Activated naive CD4-positive, alpha-beta T cell treated with Interleukin-2 at 50 U/mL for 16 hours (primary cell): ENCODE measurements at regions not wholly inside any gene's neighbourhood (a gene's known extent, or its start where the extent isn't known, plus 50 kb on each side); places are given as distances from the start of the nearest gene placed in this dataset.

Experiments
- DNase-seq: peaks from one replicate; pipeline ENCODE4 v3.0.0-alpha.2; 2020

DNA sequence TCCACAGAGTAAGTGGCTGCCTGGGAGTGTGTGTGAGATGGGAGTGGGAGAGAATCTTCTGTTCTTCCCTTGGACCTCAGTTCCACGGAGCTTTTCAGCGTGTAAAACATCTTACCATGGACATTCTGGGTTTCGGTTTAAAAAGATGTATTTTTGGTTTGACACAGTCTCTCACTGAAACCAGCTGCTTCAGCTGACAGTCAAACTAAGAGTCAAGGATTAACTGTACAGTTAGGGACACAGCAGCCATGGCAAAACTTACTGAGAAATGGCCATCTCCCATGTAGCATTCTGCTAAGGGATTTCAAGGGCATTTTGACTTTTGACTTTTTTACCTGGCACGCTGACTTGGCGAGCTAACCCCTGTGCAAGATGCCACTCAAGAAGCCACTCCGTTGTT is 93.8 kb upstream of the IL12B start:
- DNase-seq: no peak

DNA sequence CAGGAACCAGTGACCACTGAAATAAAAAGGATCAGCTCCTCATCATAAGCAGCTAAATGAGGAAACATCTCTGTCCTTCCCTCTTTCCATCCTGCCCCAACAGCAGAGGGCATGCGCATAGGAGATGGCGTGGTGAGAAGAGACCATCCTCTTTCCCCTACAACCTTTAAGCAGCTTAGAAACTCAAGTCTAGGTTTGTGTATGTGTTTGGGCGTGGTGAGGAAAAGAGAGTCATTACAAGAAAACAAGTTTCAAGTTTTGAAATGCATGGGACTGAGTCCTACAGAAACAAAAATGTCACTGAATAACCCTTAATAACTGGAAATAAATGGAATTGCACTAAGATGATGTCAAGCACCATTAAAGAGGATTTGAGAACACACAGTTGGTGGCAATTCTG is 96.4 kb upstream of the IL12B start:
- no peak for DNase-seq

DNA sequence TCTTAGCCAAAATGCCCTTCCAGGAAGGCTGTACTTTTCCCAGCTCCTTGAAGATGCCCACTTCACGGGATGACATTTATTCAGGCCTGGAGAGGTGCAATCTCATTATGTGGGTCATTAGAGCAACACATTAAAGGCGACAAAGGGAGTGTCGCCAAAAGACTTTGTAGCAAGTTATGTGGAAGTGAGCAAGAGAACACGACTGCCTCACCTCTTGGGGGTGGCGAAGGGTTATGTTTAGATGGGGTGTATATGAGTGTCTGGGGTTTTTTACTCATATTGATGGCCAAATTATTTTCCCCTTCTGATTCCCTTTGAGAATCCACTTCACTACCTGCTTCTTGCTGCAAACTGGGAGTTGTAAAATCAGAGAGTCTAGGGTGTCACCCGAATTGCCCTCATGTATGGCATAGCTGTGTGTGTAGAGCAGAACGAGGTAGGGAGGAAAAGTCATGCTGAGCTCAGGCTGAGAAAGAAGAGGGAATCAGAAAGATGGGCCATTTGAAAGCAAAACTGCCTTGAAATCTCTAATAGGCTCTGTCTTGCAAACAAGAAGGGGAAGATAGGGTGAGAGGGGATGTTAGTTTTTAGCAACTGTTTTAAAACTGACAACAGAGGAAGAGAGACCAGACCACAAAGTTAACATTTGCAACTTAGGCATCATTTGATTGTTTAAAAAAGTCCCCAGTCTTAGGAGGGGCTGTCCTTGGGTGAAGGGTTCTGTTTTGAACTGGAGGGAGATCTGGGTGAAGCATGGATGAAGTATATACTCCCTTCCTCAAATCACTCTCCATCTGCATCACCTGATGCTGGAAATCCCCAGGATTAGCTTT is 97.1 kb upstream of the IL12B start:
- DNase-seq: no peak

DNA sequence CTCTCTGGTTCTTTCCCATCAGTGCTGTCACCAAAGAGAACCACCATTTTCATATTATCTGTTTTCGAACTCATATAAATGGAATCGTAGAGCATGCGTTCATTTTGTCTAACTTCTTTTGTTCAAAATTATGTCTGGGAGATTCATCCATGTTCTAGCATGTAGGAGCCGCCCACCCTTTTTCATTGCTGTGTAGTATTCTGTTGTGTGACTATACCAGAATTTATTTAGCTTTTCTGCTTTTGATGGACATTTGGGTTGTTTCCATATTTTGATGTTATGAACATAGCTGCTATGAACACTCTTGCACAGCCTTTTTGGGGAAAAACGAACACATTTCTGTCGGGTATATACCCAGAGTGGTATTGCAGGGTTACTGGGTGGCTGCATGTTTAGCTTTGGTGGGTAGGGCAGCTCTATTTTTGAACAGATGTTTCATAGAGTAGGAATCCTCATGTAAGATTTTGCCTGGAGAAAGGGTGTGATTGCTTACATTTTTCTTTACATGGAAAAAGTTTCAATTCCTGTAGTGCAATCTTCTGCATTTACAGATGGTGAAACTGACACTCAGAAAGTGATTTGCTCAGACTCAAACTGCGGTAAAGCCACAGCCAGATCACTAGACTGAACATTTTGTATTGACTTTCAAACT is 100.2 kb upstream of the IL12B start:
- DNase-seq: no peak

DNA sequence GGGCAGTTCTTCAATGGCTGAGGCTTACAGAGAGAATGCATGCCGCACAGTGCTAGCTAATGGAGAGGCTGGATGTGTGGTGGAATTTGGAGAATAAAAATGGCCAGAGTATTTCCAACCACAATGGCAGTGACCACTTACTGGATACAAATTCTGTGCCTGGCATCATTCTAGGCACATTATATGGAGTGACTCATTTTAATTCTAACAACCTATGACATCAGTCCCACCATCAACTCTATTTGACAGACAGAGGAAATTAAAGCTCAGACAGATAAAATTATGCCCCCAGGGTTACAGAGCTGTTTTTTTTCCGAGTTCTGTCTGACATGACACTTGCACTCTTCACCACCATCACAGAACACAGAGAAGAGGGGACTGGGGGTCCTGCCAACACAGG is 105.6 kb upstream of the IL12B start:
- DNase-seq: no peak

DNA sequence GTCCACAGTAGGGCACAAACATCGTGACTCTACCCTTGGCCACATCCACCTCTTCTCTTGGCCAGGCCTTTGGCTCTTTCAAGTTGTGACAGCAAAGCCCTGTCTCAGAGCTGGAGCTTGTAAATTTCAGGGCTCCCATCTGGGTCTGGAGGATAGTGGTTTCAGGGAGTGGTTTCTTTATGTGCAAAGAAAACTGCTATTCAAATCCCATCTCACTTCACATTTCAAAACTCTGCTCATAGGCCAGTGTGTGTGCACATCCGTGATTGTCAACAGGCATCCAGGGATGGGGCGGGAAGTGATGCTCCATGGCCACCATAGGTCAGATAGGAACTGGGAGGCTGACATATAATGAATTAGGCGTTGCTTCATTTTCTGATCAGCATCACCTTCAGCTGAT is 107.8 kb upstream of the IL12B start:
- no peak for DNase-seq

DNA sequence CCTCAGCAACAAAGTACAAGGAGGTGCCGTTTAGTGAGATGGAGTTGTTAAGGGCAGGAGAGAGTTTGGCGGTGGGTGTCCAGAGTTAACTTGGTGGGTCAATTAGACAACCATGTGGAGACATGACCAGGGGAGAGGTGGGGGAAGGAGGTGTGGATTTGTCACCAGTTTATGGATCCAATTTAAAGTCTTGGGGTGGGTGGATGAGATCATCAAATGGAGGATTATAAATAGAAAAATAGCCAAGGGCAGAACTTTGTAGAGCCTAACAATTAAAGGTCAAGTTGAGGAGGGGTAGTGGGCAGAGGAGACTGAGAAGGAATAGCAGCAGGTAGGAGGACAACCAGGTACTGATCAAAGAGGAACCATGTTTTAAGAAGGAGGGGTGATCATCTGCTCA is 108.7 kb upstream of the IL12B start:
- DNase-seq: no peak

DNA sequence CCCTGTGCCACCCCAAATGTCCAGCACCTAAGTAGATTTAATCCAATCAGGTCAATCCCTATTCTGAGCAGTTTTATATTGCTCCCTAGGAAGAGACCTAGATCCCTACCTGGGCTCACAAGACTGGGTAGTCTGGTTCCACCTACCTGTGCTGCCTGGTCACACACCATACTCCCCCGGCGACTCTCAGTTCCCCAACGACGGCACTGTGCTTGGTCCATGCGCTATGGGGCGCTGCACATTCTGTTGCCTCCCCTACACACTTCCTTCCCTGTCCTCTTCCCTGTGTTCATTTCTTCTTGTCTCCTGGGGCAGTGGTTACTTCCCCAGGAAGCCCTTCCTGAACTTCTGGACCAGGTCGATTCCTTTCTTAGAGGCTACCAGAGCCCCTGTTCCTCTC is 109.9 kb upstream of the IL12B start:
- DNase-seq: no peak

DNA sequence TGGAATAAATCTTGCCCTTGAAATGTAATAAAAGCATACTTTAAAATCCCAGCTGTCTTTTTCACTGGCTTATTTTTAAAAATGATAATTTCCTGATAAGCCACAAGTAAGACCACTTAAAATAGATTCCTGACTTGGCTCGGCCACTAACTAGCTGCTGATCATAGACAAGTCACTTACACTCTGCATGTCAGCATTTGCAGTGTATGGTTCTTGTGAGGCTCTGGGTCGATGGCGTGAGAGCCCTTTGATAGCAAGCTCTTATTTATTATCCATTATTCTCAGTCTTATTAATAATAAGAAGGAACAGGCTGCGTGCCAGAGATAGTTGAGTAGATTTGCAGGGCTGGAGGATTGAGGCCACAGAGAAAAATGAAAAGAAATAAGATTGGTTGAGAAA is 110.7 kb upstream of the IL12B start:
- DNase-seq: no peak

DNA sequence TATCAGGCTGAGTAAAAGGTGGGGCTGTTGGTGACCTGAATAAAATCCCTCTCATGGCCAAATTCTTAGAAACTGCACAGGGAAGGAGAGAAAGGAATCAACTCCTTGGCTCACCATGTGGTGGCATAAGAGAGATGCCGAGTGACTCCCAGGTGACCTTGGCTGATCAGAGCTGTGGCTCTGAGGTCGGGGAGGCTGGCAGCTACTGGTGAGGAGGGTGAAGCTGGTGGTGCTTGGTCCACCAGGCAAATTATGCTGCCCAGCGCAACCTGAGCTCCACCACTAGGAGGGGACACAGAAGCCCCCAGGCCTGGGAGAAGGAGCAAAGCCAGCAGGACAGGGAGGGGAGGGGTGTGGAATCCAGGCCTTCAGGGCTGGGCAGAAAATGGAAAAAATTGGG is 111.2 kb upstream of the IL12B start:
- DNase-seq: no peak

DNA sequence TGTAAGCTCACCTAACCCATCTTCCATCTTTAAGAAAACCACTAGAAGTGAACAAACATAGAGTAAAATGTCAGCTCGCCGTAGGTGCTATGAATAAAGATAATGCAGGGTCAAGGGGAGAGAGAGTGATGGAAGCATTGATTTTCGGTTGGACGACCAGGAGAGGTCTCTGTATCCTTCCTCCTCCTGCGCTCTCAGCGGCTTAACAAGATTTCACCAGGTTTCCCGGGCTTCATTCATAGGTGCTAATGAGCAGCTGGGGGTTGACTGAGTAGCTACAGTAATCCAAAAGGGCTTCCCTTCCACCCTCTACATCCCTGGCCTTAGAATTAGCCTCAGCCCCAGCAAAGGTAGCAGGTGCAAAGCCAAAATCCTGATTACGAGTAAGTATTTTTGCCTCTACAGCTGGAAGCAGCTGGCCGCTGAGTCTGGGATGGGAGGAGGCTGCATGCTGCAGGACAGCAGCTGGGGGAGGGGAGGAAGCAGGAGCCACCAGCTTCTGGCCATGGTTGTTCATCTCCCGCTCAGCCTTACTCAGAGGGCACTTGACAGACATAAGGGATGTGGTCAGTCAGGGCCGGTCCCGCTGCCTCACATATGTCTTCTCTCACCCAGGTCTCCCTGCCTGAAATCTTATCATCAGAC is 112.0 kb upstream of the IL12B start:
- no peak for DNase-seq

DNA sequence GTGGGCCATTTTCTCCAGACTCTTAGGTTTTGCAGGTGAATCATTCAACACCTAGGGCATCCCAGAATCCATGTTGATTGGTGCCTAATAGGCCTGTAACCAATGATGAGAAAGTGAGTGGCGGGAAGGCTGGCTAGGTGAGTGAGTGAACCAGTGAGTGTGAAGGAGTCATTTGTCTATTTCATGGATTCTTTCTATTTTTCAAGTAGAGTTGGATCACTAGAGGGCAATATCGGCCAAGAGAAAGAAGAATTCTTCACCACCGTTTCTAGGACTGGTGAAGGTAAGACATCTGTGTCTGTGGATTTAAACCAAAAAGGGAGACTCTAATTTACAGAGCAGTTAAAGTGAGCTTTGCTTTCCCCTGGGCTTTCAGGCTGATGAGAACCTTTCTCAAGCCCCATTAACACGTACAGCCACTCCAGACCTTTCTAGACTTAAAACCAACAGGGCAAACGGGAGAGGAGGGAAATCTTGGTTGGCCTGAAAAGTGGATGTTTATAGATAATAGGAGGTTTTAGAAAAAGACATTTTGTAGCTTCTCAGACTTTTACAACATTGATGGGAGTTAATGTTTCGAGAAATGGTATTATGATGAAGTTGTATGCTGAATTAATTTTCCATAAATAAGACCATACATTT is 114.3 kb upstream of the IL12B start:
- no peak for DNase-seq

DNA sequence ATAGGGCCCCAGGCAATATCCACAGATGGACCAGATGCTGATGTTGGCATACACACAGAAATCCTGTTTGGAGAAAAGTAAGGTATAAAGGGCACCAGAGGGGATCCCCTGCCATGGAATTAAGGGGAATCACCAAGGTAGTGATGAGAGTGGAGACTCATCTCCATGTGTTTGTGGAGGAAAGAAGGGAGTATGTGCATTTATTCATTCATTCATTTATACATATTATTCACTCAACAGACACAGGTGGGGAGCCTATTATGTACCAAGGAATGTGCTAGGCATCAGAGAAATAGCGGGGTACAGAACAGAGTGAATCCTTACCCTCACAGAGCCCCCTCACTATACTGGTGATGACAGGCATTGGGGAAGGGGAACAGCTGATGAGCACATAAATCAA is 116.8 kb upstream of the IL12B start:
- no peak for DNase-seq

DNA sequence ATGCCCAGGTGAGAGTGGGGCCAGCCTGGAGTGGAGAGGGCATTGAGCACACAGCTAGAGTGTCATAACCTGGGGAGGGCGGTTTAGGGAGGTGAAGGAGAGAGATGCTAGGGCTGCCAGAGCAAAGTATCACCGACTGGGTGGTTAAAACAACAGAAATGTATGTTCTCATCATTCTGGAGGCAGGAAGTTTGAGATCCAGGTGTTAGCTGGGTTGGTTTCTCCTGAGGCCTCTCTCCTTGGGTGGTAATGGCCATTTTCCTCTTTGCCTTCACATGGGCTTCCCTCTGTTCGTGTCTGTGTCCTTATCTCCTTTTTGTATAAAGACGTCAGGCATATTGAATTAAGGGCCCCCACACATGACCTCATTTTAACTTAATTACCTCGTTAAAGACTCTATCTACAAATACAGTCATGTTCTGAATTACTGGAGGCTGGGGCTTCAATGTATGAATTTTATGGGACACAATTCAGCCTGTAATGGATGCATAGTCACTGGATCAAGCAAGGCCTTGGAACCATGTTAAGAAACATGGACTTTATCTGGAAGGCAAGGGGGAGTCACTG is 118.6 kb upstream of the IL12B start:
- DNase-seq: no peak

DNA sequence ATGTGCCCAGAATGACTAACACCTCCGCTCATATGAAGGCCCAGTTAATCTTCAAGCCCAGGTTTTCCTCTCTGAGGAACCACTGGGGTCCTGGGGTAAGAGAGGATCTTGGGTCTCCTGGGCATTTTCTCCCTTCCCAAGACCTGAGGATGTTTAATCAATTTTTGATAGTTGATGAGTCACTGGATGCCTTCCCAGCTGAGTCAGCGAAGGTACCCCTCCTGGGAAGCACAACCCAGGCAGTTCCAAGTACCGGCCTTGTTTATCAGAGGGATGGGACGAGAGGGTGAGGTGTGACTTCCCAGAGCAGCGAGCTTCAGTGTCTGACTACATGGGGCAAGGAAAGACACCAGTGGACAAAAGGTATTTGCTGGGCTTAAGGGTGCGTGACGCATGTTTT is 119.6 kb upstream of the IL12B start:
- no peak for DNase-seq

DNA sequence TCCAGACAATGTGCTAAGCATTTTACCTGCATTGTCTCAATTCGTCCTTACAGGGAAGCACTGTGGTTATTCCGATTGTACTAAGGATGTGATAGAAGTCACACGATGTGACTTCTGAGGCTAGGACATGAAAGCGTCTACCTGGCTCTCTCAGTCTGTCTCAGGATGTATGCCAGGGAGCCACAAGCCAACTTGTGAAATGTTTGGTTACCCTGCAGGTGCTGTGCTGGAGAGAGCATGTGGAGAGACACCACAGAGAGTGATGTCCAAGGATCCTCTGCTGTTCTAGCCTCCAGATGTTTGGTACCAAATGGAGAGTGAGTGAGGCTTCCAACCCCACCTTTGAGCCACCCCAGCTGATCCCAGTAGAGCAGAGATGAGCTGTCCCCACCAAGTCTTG is 120.1 kb upstream of the IL12B start:
- no peak for DNase-seq

DNA sequence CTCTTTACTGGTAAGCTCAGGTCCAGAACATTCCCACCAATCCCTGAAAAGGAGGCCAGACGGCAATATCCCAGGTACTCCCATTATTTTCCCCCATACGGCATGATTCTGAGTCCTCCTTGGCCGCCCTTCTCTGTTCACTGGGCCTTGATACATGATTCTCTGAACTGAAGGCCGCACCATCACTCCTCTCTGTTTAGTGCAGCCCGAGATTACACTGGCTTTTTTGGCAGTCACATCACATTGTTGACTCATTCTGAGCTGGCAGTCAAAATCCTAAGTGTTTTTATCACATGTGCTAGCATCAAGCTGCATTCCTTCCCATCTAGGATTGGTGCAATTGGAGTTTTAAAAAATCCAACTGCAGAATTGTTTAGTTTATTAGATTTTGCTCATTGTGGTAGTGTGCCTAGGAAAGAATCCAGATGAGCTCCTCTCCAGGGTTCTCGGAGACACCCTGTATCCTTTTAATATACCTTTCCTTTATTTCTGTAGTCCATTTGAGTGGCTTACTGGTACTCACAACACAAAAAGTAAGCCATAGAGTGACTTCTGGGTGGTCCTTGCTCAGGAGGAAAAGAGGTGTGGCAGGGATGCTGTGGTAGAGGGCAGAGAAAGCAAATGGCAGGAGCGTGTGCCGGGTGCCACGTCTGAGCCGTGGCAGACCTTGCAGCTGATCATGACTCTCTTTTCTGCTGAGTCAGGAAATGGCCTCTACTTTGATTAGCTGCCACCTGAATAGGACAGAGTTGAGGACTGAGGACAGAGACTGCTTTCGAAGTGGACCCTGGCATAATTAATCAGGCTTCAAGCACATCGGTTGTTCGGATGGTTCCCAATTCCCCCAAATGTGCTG is 121.1 kb upstream of the IL12B start:
- DNase-seq: no peak

DNA sequence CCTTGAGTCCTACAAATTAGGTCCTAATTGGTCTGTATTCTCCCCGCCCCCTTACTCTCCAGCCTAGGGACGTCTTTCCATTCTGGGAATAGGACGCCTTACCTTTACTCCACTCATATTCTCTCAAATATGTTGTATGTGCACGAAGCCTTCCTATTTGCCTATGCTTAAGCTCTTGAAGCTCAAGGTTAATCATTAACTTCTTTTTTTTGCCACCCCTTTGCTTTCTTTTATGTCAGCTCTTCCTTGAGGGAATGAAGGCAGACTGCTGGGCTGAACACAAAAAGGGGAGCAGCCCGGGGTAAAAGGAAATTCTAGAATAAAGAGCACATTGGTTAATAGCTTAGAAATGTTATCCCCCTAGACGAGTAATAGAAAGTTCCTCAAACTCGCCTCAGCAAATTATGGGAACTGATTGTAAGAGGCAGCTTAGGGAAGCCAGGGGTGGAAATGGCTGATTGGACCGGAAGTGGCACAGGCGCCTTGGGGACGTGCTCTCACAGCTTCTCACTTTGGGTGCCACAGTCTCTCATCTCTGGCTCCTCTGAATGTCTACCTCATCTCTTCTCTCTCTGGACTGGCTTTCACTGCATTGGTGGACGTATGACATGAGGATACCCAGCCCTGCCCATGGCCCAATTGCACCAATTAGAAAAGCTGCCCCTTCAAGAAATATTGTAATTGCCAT is 122.3 kb upstream of the IL12B start:
- DNase-seq: no peak

DNA sequence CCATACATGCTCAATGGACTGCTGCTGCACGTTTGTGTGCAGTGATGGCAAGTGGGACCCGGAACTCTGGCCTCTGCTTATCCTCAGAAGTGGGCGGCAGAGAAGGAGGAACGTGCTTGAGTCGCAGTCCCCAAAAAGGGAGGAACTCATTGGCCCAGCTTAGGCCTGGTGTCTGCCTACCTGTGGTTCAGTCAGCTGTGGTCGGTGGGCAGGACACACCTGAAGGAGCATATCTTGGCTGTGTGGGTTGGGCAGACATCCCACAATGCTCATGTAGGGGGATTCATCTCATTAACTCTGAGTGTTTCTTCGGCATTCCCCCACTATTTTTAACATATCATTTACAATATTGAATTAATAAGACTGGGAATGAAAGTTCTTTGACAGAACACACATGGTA is 122.9 kb upstream of the IL12B start:
- no peak for DNase-seq

DNA sequence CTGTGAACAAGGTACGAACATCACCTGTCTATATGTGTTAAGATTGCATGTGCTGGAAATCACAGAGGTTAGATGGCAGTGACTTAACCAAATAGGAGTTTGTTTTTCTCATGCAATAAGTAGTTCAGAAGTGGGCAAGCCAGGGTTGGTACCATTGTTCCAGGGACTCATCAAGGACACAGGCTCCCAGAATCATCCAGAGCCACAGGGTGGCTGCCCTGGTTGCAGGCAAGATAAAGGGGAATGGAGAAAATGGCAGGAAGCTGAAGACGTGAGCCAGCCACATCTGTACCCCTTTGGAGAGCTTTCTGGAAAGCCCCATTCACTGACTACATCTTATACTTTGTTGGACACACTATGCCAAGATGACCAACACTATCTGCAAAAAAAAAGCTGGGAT is 126.0 kb upstream of the IL12B start:
- DNase-seq: no peak

DNA sequence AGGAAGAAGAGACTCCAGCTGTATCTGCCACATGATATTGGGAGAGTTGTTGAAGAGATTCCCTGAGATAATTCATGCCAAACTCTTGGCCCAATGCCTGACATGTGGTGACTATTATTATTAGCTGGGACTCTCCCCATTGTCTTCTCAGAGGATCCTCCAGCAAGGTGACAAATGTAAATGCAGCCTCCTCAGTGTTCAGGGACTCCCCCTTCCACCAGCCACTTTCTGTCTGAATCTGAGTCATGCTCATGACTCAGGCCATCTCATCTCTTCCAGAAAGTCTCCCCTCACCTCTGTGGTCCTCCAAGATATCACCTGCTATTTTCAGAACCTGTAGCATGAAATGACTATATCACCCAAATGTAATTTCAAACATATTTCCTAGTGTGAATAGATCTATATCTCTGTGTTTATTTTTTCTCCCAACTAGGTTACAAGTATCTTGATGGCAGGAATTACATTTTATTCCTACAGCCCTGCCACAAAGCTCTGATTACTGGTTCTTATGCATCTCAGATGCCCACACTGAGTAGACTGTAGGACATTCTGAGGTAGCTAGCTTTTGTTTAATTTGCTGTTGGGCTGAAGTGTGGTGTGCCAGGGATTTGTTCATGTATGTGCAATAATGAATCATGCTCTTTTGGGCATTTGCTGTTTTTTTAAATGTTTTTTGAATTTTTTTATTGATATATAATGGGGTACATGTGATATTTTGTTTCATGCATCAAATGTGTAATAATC is 126.6 kb upstream of the IL12B start:
- peak; percentile 71 for DNase-seq
